ENCODE measurements at regions not wholly inside any gene's neighbourhood (a gene's known extent, or its start where the extent isn't known, plus 50 kb on each side); places are given as distances from the start of the nearest gene placed in this dataset.
"Not testable (repeated sequence)": the region's sequence is repeated elsewhere in the genome, so short reads cannot be mapped to it uniquely, and the experiment has no call there.

- not testable (repeated sequence) for TF ChIP-seq CTCF, POLR2A (IDR thresholded peaks at IDR 0.05)
These were observed 208.8 kb downstream of the KDM5D start for GRCh38 chrY:19535697-19536096.
